ENCODE measurements at regions not wholly inside any gene's neighbourhood (a gene's known extent, or its start where the extent isn't known, plus 50 kb on each side); places are given as distances from the start of the nearest gene placed in this dataset.

DNA sequence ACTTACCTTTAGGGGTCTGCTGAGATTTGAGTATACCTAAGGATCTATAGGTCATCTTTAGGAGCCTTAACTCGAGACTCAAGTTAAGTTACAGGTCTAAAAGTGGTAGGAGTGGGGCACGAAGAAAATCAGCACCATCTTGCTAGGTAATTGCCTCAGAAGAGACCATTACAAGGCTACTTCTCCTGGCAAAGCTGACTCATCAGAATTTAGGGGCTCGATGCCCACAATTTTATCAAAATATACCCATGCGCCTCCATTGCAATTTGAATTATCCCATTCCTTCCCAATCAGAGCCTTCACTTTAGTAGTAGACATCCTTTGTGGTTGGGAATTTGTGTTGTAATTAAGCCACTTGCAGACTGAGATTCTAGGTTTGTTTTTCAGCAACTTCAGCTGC lies 1994.3 kb downstream of the MRPL39 start:
- TF ChIP-seq MAFK (IDR thresholded peaks at IDR 0.05; ENCODE audit: low read depth, low read length) (peak; percentile 74), POLR2A (IDR thresholded peaks at IDR 0.05; ENCODE audit: low read depth, low read length) (no peak), RCOR1 (IDR thresholded peaks at IDR 0.05; ENCODE audit: insufficient replicate concordance, low read length) (no peak), CEBPB (IDR thresholded peaks at IDR 0.05; ENCODE audit: low read depth, low read length) (no peak)
- TF ChIP-seq, protein P1, sequence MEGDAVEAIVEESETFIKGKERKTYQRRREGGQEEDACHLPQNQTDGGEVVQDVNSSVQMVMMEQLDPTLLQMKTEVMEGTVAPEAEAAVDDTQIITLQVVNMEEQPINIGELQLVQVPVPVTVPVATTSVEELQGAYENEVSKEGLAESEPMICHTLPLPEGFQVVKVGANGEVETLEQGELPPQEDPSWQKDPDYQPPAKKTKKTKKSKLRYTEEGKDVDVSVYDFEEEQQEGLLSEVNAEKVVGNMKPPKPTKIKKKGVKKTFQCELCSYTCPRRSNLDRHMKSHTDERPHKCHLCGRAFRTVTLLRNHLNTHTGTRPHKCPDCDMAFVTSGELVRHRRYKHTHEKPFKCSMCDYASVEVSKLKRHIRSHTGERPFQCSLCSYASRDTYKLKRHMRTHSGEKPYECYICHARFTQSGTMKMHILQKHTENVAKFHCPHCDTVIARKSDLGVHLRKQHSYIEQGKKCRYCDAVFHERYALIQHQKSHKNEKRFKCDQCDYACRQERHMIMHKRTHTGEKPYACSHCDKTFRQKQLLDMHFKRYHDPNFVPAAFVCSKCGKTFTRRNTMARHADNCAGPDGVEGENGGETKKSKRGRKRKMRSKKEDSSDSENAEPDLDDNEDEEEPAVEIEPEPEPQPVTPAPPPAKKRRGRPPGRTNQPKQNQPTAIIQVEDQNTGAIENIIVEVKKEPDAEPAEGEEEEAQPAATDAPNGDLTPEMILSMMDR (conservative IDR thresholded peaks at IDR 0.05; ENCODE audit: low read depth, low read length), result no peak

All from IMR-90 (cell line).